SJCRH30 (cell line): ENCODE measurements at regions not wholly inside any gene's neighbourhood (a gene's known extent, or its start where the extent isn't known, plus 50 kb on each side); places are given as distances from the start of the nearest gene placed in this dataset.

Source experiments
- DNase-seq, 2 experiments: peaks; one replicate each; pipeline ENCODE4 v3.0.0-alpha.2; 2015 to 2020
- H3K27ac ChIP-seq: fragments of 250-450 bp; sonication (Bioruptor Pico); 2 replicates; pipeline ENCODE4 v1.5.1; 2020; ENCODE audit warnings: mild to moderate bottlenecking, moderate library complexity
- H3K27me3 ChIP-seq: fragments of 250-450 bp; sonication (Bioruptor Pico); 2 replicates; pipeline ENCODE4 v1.5.1; 2020; ENCODE audit warnings: mild to moderate bottlenecking, moderate library complexity
- H3K36me3 ChIP-seq: fragments of 250-450 bp; sonication (Bioruptor Pico); 2 replicates; pipeline ENCODE4 v1.5.1; 2020; ENCODE audit warnings: mild to moderate bottlenecking, moderate library complexity
- H3K4me1 ChIP-seq: fragments of 250-450 bp; sonication (Bioruptor Pico); 2 replicates; pipeline ENCODE4 v1.5.1; 2020; ENCODE audit warnings: mild to moderate bottlenecking, moderate library complexity
- H3K4me3 ChIP-seq: fragments of 250-450 bp; sonication (Bioruptor Pico); 2 replicates; pipeline ENCODE4 v1.5.1; 2020; ENCODE audit warnings: mild to moderate bottlenecking, moderate library complexity
- H3K9me3 ChIP-seq: fragments of 250-450 bp; sonication (Bioruptor Pico); replicated peaks from 2 replicates; pipeline ENCODE4 v1.5.1; 2020; ENCODE audit warnings: mild to moderate bottlenecking, moderate library complexity

- Histone ChIP-seq H3K36me3 (no peaks in the 10 kb centered on the region), H3K4me3 (no peak overlapping the region), H3K4me1 (no peaks in the 10 kb centered on the region), H3K27me3 (no peaks in the 10 kb centered on the region), H3K27ac (no peak overlapping the region), H3K9me3 (no peaks in the 10 kb centered on the region)
- no peak for DNase-seq
Observed at GRCh38 chr5:119897537-119898370, 268.4 kb downstream of the FAM170A start.

DNA sequence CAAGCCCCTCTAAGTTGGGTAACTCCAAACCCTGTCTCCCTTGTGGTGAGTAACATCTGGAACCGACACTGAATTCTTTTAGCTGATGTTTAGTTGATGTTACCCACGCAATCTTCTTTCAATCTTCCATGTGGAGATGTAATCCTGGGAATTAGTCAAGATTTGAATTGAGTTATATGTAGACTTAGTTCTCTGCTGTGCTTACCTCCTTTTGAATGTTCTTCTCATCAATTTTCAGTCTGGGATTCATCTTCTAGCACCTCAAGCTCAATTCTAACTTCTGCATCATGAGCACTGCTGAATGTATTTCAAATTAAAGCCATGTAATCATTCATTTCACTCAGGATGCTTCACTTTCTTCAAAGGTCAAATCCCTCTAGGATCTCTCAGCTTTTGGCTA is 270.6 kb downstream of the FAM170A start:
- H3K4me1 ChIP-seq, result no peaks in the 10 kb centered on the region
- no peaks in the 10 kb centered on the region for H3K27me3 ChIP-seq
- H3K36me3 ChIP-seq, result no peaks in the 10 kb centered on the region
- DNase-seq, result no peak
- H3K9me3 ChIP-seq, result no peaks in the 10 kb centered on the region
- no peak overlapping the region for H3K27ac ChIP-seq
- no peak overlapping the region for H3K4me3 ChIP-seq

DNA sequence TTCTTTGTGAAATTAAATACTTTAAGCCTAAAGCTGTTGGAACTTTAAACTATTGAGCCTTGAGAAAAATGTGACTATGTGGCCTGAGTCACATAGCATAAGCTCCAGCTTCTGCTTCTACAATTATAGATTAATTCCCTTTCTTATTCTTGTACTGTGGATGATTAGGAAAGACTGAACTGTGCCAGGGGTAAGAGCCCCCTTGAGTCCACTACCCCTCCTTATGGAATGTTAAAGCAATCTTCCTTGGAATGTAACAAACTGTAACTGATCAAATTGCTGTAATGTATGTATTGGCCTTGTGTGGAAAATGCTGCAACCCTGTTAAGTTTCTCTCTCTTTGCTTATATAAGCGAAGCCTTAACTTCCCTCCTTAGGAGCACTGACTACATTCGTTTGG is 273.2 kb downstream of the FAM170A start:
- H3K27me3 ChIP-seq, result no peaks in the 10 kb centered on the region
- H3K36me3 ChIP-seq, result no peaks in the 10 kb centered on the region
- H3K4me3 ChIP-seq, result no peak overlapping the region
- no peak for DNase-seq
- H3K27ac ChIP-seq, result no peak overlapping the region
- no peaks in the 10 kb centered on the region for H3K9me3 ChIP-seq
- H3K4me1 ChIP-seq, result no peaks in the 10 kb centered on the region

DNA sequence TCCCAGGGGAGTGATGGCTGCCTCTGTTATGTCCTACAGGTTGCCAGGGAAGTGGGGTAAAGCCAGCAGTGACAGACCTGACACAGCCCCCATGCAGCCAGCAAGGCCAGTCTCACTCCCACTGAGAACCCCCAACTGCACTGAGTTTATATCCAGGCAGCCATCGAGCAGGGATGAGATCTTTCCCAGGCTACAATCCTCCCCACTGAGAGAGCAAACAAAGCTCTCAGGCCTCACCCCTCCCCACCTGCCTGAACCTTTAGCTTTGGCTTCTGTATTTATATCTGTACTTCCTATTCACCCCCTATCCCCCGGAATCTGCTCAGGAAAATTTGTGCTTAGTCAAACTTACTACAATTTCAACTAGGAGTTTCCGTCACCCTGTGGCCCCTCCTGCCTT is 284.1 kb downstream of the FAM170A start:
- H3K36me3 ChIP-seq, result no peaks in the 10 kb centered on the region
- no peaks in the 10 kb centered on the region for H3K27me3 ChIP-seq
- H3K9me3 ChIP-seq, result no peaks in the 10 kb centered on the region
- H3K4me1 ChIP-seq, result no peaks in the 10 kb centered on the region
- DNase-seq, result no peak
- H3K27ac ChIP-seq, result no peak overlapping the region
- no peak overlapping the region for H3K4me3 ChIP-seq

DNA sequence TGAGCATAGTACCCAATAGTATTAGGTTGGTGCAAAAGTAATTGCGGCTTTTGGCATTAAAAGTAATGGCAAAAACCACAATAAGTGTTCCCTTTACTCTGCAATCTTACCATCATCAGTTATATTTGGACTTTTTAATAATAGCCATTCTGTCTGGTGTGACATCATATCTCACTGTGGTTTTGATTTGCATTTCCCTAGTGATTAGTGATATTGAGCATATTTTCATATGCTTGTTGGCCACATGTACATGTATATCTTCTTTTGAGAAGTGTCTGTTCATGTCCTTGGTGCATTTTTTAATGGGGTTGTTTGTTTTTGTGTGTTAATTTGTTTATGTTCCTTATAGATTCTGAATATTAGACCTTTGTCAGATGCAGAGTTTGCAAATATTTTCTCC is 289.9 kb downstream of the FAM170A start:
- DNase-seq, result no peak
- H3K36me3 ChIP-seq, result no peaks in the 10 kb centered on the region
- H3K27ac ChIP-seq, result no peak overlapping the region
- no peaks in the 10 kb centered on the region for H3K4me1 ChIP-seq
- no peaks in the 10 kb centered on the region for H3K27me3 ChIP-seq
- H3K4me3 ChIP-seq, result no peak overlapping the region
- H3K9me3 ChIP-seq, result no peaks in the 10 kb centered on the region

GRCh38 chr5:119926301-119926700 is 296.9 kb downstream of the FAM170A start:
- H3K27ac ChIP-seq, result no peak overlapping the region
- no peak for DNase-seq

DNA sequence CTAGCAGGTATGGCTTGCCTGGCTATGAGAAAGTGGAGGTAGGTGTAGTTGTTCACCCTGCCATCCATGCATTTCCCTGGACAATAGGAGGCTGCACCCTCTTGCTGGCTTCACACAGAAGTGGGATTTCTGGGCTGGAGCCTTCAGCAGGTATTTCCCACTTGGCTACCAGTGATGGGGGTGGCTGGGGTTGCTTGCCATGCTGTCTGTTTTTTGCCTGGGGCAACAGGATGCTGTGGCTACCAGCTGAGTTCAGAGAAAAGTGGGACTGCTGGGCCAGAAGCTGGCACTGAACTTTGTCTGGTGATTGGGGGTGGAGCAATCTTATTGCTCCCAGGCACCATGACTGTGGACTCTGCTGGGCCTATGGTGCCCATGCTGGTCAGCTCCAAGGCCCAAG is 299.6 kb downstream of the FAM170A start:
- Histone ChIP-seq H3K9me3 (no peaks in the 10 kb centered on the region), H3K4me1 (no peaks in the 10 kb centered on the region), H3K36me3 (no peaks in the 10 kb centered on the region), H3K27ac (no peak overlapping the region), H3K27me3 (no peaks in the 10 kb centered on the region), H3K4me3 (no peak overlapping the region)
- DNase-seq, result no peak

More at GRCh38 chr5:119926301-119926700, 296.9 kb downstream of the FAM170A start:
- Histone ChIP-seq H3K4me1 (no peaks in the 10 kb centered on the region), H3K4me3 (no peak overlapping the region), H3K36me3 (no peaks in the 10 kb centered on the region), H3K9me3 (no peaks in the 10 kb centered on the region), H3K27me3 (no peaks in the 10 kb centered on the region)

GRCh38 chr5:119930490-119930889 is 301.1 kb downstream of the FAM170A start:
- no peaks in the 10 kb centered on the region for H3K9me3 ChIP-seq
- DNase-seq, result no peak
- H3K27me3 ChIP-seq, result no peaks in the 10 kb centered on the region
- H3K4me1 ChIP-seq, result no peaks in the 10 kb centered on the region
- H3K36me3 ChIP-seq, result no peaks in the 10 kb centered on the region
- no peak overlapping the region for H3K4me3 ChIP-seq
- no peak overlapping the region for H3K27ac ChIP-seq

GRCh38 chr5:119943148-119943547 is 313.8 kb downstream of the FAM170A start:
- no peaks in the 10 kb centered on the region for H3K36me3 ChIP-seq
- no peaks in the 10 kb centered on the region for H3K4me1 ChIP-seq
- no peaks in the 10 kb centered on the region; the same call in 1 of the 2 replicates for H3K9me3 ChIP-seq
- no peaks in the 10 kb centered on the region for H3K27me3 ChIP-seq
- no peak for DNase-seq
- H3K4me3 ChIP-seq, result no peak overlapping the region
- H3K27ac ChIP-seq, result no peak overlapping the region

DNA sequence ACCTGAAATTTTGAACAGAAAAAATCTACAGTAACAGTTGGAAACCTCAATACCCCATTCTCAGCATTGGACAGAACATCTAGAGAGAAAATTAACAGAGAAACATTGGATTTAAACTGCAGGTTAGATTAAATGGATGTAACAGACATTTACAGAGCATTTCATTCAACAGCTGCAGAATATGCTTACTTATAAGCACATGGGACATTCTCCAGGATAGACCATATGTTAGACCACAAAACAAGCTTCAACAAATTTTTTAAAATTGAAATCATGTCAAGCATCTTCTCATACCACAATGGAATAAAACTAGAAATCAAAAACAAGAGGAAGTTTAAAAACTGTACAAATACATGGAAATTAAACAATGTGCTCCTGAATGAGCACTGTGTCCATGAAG is 316.3 kb downstream of the FAM170A start:
- no peak for DNase-seq
- no peaks in the 10 kb centered on the region for H3K4me1 ChIP-seq
- H3K4me3 ChIP-seq, result no peak overlapping the region
- no peaks in the 10 kb centered on the region for H3K36me3 ChIP-seq
- no peaks in the 10 kb centered on the region; the same call in 1 of the 2 replicates for H3K9me3 ChIP-seq
- no peak overlapping the region for H3K27ac ChIP-seq
- H3K27me3 ChIP-seq, result no peaks in the 10 kb centered on the region

DNA sequence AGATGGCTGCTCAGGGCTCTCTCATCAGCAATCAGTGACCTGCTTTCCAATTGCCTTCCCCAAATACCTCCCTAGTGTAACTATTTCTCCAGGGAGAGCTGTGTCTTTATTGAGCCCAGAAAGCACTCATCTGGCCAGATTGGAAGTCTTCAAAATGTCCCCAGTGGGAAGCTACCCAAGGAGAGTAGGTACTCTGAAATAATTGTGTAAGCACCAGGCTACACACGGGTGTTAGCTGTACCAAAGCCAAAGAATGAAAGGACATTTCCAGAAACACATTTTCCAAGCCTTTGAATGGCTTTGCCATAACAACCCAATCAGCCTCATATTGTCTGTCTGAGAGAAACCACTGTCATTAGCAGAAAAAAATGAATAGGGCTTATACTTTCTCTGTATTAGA is 318.8 kb downstream of the FAM170A start:
- H3K9me3 ChIP-seq, result no peaks in the 10 kb centered on the region; the same call in 1 of the 2 replicates
- no peak overlapping the region for H3K4me3 ChIP-seq
- DNase-seq, result no peak
- no peak overlapping the region for H3K27ac ChIP-seq
- no peaks in the 10 kb centered on the region for H3K4me1 ChIP-seq
- H3K36me3 ChIP-seq, result no peaks in the 10 kb centered on the region
- no peaks in the 10 kb centered on the region for H3K27me3 ChIP-seq

DNA sequence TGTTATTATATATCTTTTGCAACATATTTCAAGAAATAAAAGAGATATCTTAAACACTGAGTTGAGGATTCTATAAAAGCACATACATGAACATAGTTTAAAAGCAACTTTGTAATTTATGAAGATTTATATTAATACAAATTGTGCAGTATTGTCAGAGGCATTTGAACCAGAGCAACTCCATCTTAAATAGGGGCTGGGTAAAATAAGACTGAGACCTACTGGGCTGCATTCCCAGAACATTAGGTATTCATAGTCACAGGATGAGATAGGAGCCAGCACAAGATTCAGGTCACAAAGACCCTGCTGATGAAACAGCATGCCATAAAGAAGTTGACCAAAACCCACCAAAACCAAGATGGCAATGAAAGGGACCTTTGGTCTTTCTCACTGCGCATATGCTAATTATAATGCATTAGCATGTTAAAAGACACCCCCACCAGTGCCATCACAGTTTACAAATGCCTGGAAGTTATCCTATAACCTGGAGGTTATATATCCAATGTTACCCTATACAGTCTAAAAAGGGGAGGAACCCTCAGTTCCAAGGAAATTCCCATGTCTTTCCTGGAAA is 320.2 kb downstream of the FAM170A start:
- no peaks in the 10 kb centered on the region for H3K36me3 ChIP-seq
- no peak for DNase-seq
- no peaks in the 10 kb centered on the region; the same call in 1 of the 2 replicates for H3K9me3 ChIP-seq
- H3K27ac ChIP-seq, result no peak overlapping the region
- no peaks in the 10 kb centered on the region for H3K27me3 ChIP-seq
- H3K4me1 ChIP-seq, result no peaks in the 10 kb centered on the region
- no peak overlapping the region for H3K4me3 ChIP-seq

DNA sequence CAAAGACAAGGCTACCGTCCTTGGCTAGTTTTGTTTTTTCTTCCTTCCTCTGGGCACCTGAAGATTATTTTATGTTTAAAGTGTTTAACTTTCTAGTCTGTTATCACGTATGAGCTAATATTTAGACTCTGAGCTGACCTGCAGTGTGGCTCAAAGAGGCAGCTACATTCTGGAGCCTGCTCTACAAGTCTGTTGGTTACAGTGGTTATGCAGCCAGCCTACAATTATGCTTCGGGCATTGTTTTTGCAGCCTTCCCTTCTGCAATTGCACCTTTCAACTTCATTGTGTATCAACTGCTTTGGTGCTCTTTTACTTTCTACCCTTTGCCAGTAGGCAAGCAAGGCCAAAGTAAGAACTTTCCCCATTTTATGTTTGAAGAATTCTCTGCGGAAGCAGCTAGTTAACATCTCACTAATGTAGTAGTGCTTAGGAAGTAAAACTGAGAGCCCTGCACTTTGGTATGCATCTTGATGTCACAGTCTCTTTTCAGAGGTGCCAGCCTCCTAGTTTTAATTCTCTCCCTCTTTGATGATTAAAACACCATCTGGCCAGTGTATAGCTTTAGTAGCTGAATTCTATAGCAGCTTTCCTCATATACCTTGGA is 322.1 kb downstream of the FAM170A start:
- no peaks in the 10 kb centered on the region for H3K27me3 ChIP-seq

DNA sequence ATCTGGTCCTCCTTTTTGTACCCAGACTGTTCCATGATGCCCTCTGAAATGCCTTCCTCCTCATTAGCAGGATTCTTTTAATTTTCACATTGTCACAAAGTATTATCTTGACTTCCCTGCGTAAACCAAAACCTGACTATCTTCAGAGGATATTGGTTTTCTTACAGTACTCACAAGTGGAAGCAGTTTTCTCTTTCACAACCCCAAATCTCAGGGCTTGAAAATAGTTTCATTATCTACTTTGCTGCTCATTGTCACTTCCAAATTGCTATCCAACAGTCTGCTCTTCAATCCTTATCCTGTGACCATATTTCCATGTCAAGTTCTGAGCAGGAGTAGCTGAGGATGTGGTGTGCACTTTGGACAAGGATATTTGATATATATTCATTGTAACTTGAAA is 324.1 kb downstream of the FAM170A start:
- no peak for DNase-seq
- H3K27ac ChIP-seq, result no peak overlapping the region

More for the DNA sequence above, 322.1 kb downstream of the FAM170A start:
- Histone ChIP-seq H3K36me3 (no peaks in the 10 kb centered on the region), H3K27ac (no peak overlapping the region), H3K4me3 (no peak overlapping the region), H3K4me1 (no peaks in the 10 kb centered on the region), H3K9me3 (no peaks in the 10 kb centered on the region; the same call in 1 of the 2 replicates)
- no peak for DNase-seq

DNA sequence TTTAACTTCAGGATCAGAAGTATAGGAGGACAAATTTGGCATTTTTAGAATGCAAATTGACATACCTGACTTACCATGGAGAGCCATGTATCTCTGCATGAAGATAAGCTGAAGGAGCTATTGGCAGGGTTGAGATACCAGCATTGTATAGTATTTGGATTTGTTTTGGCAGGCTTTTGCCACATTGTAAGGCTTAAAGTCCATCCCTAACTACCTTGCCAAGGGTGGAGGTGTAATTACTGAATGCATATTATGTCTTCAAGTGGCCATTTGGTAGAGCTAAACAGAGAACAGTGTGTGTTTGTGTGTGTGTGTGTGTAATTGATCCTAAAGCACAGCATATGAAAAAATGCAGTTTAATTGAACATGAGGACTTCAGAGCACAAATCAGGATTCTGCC is 324.7 kb downstream of the FAM170A start:
- no peak overlapping the region for H3K4me3 ChIP-seq
- DNase-seq, result no peak
- no peaks in the 10 kb centered on the region for H3K9me3 ChIP-seq
- no peak overlapping the region for H3K27ac ChIP-seq
- H3K27me3 ChIP-seq, result no peaks in the 10 kb centered on the region
- H3K36me3 ChIP-seq, result no peaks in the 10 kb centered on the region
- no peaks in the 10 kb centered on the region for H3K4me1 ChIP-seq

More for the DNA sequence above, 324.1 kb downstream of the FAM170A start:
- H3K4me3 ChIP-seq, result no peak overlapping the region
- no peaks in the 10 kb centered on the region for H3K27me3 ChIP-seq
- no peaks in the 10 kb centered on the region for H3K4me1 ChIP-seq
- H3K36me3 ChIP-seq, result no peaks in the 10 kb centered on the region
- no peaks in the 10 kb centered on the region for H3K9me3 ChIP-seq
